HEK293 (cell line): ENCODE measurements at regions not wholly inside any gene's neighbourhood (a gene's known extent, or its start where the extent isn't known, plus 50 kb on each side); places are given as distances from the start of the nearest gene placed in this dataset.

ENCODE experiments used
- CTCF ChIA-PET: fragments of 350-600 bp; formaldehyde crosslinking; extraction: SDS; loops from one replicate; lab custom pipeline; 2021; ENCODE audit warnings: antibody characterized with exemption; lab: Yijun Ruan, JAX
- POLR2A ChIA-PET: fragments of 300-600 bp; formaldehyde crosslinking; extraction: SDS; loops from one replicate; lab custom pipeline; 2020; ENCODE audit warnings: antibody characterized with exemption, inconsistent platforms; lab: Yijun Ruan, JAX
- H3K27ac ChIP-seq: fragments of 200-500 bp; sonication (Bioruptor generic); 2 replicates; pipeline ENCODE4 v1.5.1; 2014; ENCODE audit warnings: low read depth, low read length, control low read depth, inconsistent platforms; ENCODE audit errors: extremely low read depth
- H3K36me3 ChIP-seq, 2 experiments: fragments of 200-500 bp in 1 of 2; sonication (Bioruptor generic) in 1 of 2; 1 replicate in 1 of 2; 2 replicates in 1 of 2; pipeline ENCODE4 v1.5.1; 2014 to 2017; ENCODE audit warnings: inconsistent platforms in 2 of 2, low read length in 2 of 2; ENCODE audit not compliant: control insufficient read depth in 2 of 2, insufficient read depth in 1 of 2
- H3K4me1 ChIP-seq: fragments of 200-500 bp; sonication (Bioruptor generic); 2 replicates; pipeline ENCODE4 v1.5.1; 2014; ENCODE audit warnings: mild to moderate bottlenecking, low read length, inconsistent platforms; ENCODE audit not compliant: control insufficient read depth, insufficient read depth
- H3K4me3 ChIP-seq: 2 replicates; pipeline ENCODE4 v1.5.1; 2011; ENCODE audit warnings: low read depth, mild to moderate bottlenecking, control low read depth, low read length, moderate library complexity
- H3K9me3 ChIP-seq: fragments of 200-500 bp; sonication (Bioruptor generic); 2 replicates; pipeline ENCODE4 v1.5.1; 2014; ENCODE audit warnings: low read depth, low read length, inconsistent platforms; ENCODE audit not compliant: control insufficient read depth, insufficient read depth
- FEZF1 ChIP-seq: fragments of 450-650 bp; formaldehyde crosslinking; IDR thresholded peaks from 2 replicates; pipeline ENCODE4 v1.5.1; 2016; ENCODE audit warnings: missing biosample characterization, missing genetic modification characterization
- HIC1 ChIP-seq: fragments of 450-650 bp; formaldehyde crosslinking; IDR thresholded peaks from 2 replicates; pipeline ENCODE4 v1.5.1; 2016; ENCODE audit warnings: missing biosample characterization, missing genetic modification characterization
- HOXD13 ChIP-seq: sonication (generic); formaldehyde crosslinking; IDR thresholded peaks from 2 replicates; pipeline ENCODE4 v1.8.0; 2022; ENCODE audit warnings: missing genetic modification reagents, borderline replicate concordance
- INSM2 ChIP-seq: fragments of 450-650 bp; formaldehyde crosslinking; IDR thresholded peaks from 2 replicates; pipeline ENCODE4 v1.5.1; 2016; ENCODE audit warnings: missing biosample characterization, missing genetic modification characterization
- KLF1 ChIP-seq: fragments of 450-650 bp; formaldehyde crosslinking; IDR thresholded peaks from 2 replicates; pipeline ENCODE4 v1.5.1; 2016; ENCODE audit warnings: missing biosample characterization, missing genetic modification characterization
- PRDM1 ChIP-seq: fragments of 450-650 bp; formaldehyde crosslinking; IDR thresholded peaks from 2 replicates; pipeline ENCODE4; 2016; ENCODE audit warnings: missing biosample characterization, missing genetic modification characterization
- SETDB1 ChIP-seq: IDR thresholded peaks from one replicate; pipeline ENCODE4 v1.6.1; 2017; ENCODE audit warnings: mild to moderate bottlenecking, low read length, moderate library complexity, mixed read lengths; ENCODE audit not compliant: insufficient read length
- SP2 ChIP-seq: fragments of 450-650 bp; formaldehyde crosslinking; IDR thresholded peaks from 2 replicates; pipeline ENCODE4 v1.5.1; 2016; ENCODE audit warnings: missing biosample characterization, missing genetic modification characterization
- ZFP3 ChIP-seq: fragments of 450-650 bp; formaldehyde crosslinking; IDR thresholded peaks from 2 replicates; pipeline ENCODE4 v1.5.1; 2016; ENCODE audit warnings: low read depth, missing biosample characterization, missing genetic modification characterization
- ZNF10 ChIP-seq: fragments of 450-650 bp; formaldehyde crosslinking; IDR thresholded peaks from 2 replicates; pipeline ENCODE4 v1.5.1; 2017; ENCODE audit warnings: missing biosample characterization, missing genetic modification characterization
- ZNF133 ChIP-seq: fragments of 450-650 bp; formaldehyde crosslinking; IDR thresholded peaks from 2 replicates; pipeline ENCODE4 v1.5.1; 2016; ENCODE audit warnings: missing biosample characterization, missing genetic modification characterization
- ZNF174 ChIP-seq: fragments of 450-650 bp; formaldehyde crosslinking; IDR thresholded peaks from 2 replicates; pipeline ENCODE4 v1.5.0; 2017; ENCODE audit warnings: missing biosample characterization, mild to moderate bottlenecking, missing genetic modification characterization
- ZNF26 ChIP-seq: fragments of 450-650 bp; formaldehyde crosslinking; IDR thresholded peaks from 2 replicates; pipeline ENCODE4 v1.5.1; 2016; ENCODE audit warnings: missing biosample characterization, missing genetic modification characterization
- ZNF423 ChIP-seq: fragments of 450-650 bp; formaldehyde crosslinking; IDR thresholded peaks from 2 replicates; pipeline ENCODE4 v1.5.1; 2016; ENCODE audit warnings: missing biosample characterization, missing genetic modification characterization
- ZNF473 ChIP-seq: fragments of 450-650 bp; formaldehyde crosslinking; IDR thresholded peaks from 2 replicates; pipeline ENCODE4 v1.5.1; 2017; ENCODE audit warnings: missing biosample characterization, missing genetic modification characterization
- ZNF514 ChIP-seq: fragments of 450-650 bp; formaldehyde crosslinking; IDR thresholded peaks from 2 replicates; pipeline ENCODE4 v1.5.1; 2016; ENCODE audit warnings: missing biosample characterization, missing genetic modification characterization
- ZNF560 ChIP-seq: fragments of 450-650 bp; formaldehyde crosslinking; IDR thresholded peaks from 2 replicates; pipeline ENCODE4 v1.5.1; 2017; ENCODE audit warnings: missing biosample characterization, missing genetic modification characterization, borderline replicate concordance
- ZNF571 ChIP-seq: fragments of 450-650 bp; formaldehyde crosslinking; IDR thresholded peaks from 2 replicates; pipeline ENCODE4 v1.5.0; 2017; ENCODE audit warnings: missing biosample characterization, missing genetic modification characterization
- ZNF621 ChIP-seq: fragments of 450-650 bp; formaldehyde crosslinking; IDR thresholded peaks from 2 replicates; pipeline ENCODE4 v1.5.1; 2017; ENCODE audit warnings: missing biosample characterization, missing genetic modification characterization
- ZNF677 ChIP-seq: fragments of 450-650 bp; IDR thresholded peaks from 2 replicates; pipeline ENCODE4 v1.5.0; 2018; ENCODE audit warnings: missing biosample characterization, mild to moderate bottlenecking, missing genetic modification characterization, moderate library complexity
- ZSCAN23 ChIP-seq: fragments of 450-650 bp; formaldehyde crosslinking; IDR thresholded peaks from 2 replicates; pipeline ENCODE4 v1.5.1; 2016; ENCODE audit warnings: missing biosample characterization, missing genetic modification characterization
- ZSCAN4 ChIP-seq: fragments of 450-650 bp; formaldehyde crosslinking; IDR thresholded peaks from 2 replicates; pipeline ENCODE4 v1.5.1; 2017; ENCODE audit warnings: missing biosample characterization, missing genetic modification characterization
- TF ChIP-seq, protein P1 (sequence below): fragments of 450-650 bp; formaldehyde crosslinking; IDR thresholded peaks from 2 replicates; pipeline ENCODE4 v1.5.1; 2016; ENCODE audit warnings: missing biosample characterization, missing genetic modification characterization

GRCh38 chr1:69491416-69491815 lies 76.3 kb upstream of the LRRC7 start (continued):
- no peak for TF ChIP-seq ZNF571 (tag by site-specific recombination)
- no peak for TF ChIP-seq PRDM1 (tag by site-specific recombination)
- no peak for TF ChIP-seq ZNF560
- TF ChIP-seq SETDB1, result no peak
- no peak for TF ChIP-seq ZNF621 (tag by site-specific recombination)

- Histone ChIP-seq H3K4me3 (no peak overlapping the region), H3K4me1 (no peaks in the 10 kb centered on the region), H3K36me3 (no peaks in the 10 kb centered on the region), H3K27ac (no peak overlapping the region), H3K9me3 (no peaks in the 10 kb centered on the region)
- TF ChIP-seq FEZF1 (tag by site-specific recombination), result no peak
- no peak for TF ChIP-seq ZNF133 (tag by site-specific recombination)
- TF ChIP-seq HOXD13, result peak; percentile 86
- TF ChIP-seq HIC1, result 0 out of 2 replicates have a peak, but pooled peaks have one; percentile 43
- TF ChIP-seq ZNF473 (tag by site-specific recombination), result no peak
- no peak for TF ChIP-seq ZNF514 (tag by site-specific recombination)
- POLR2A ChIA-PET, result interaction anchor here (0.9 kb wide), 1 partner anchor 76 kb away, joined by 4 read pairs; the partner anchor contains the start of gene LRRC7
- CTCF ChIA-PET, result interaction anchor here (1.3 kb wide), 1 partner anchor 10 kb away, joined by 3 read pairs; no protein-coding TSS in a partner anchor
Measured at GRCh38 chr1:69492286-69492685, 75.4 kb upstream of the LRRC7 start.

- POLR2A ChIA-PET, result no interaction called here
- H3K4me3 ChIP-seq, result no peak overlapping the region
- no peaks in the 10 kb centered on the region for H3K9me3 ChIP-seq
- no peaks in the 10 kb centered on the region for H3K4me1 ChIP-seq
- TF ChIP-seq SP2 (tag by site-specific recombination) (no peak), ZFP3 (no peak), ZNF26 (tag by site-specific recombination) (no peak), ZNF10 (tag by site-specific recombination) (no peak), ZNF423 (tag by site-specific recombination) (no peak), ZNF174 (tag by site-specific recombination) (no peak), ZNF677 (tag by site-specific recombination) (no peak)
- TF ChIP-seq, all 188 proteins: peak for 0
- Histone ChIP-seq H3K36me3 (no peaks in the 10 kb centered on the region), H3K27ac (no peak overlapping the region)
- CTCF ChIA-PET, result no interaction called here
Measured at GRCh38 chr1:69494221-69494620, 73.5 kb upstream of the LRRC7 start.

DNA sequence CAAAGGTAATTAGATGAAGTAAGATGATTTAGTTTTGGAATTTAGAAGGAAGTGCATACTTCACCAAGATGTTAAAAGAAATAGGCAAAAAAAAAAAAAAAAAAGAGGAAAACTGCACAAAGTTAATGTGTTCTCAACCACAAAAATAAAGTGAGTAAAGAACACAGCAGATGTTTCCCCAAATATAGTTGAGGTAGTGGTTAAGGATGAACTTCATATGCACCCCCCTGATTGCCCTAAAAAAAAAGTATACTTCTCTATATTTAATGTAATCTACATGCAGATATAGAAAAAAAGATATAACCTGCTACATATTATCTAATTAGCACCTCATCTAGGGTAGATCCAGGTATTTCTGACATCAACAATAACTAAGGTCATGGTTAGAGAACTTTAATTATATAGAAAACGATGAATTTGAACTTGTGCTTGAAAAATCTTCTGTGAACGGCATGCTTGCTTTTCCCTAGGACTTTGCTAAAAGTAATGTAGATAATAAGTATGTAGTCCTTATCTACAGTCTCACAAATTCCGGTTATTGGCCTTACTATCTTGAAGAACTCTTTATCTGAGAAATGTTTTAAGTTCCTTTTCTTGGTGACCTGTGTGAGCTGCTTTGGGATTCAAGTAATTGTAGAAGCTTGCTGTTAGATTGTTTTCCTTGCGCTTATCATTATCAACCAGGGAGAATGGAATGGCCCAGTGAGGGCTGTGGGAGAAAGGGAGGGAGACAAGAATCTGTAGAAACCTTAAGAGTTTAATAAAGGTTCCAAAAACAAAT lies 70.1 kb upstream of the LRRC7 start:
- POLR2A ChIA-PET, result no interaction called here
- Histone ChIP-seq H3K4me3 (no peak overlapping the region), H3K27ac (no peak overlapping the region), H3K9me3 (no peaks in the 10 kb centered on the region), H3K4me1 (no peaks in the 10 kb centered on the region), H3K36me3 (no peaks in the 10 kb centered on the region)
- CTCF ChIA-PET, result no interaction called here
- TF ChIP-seq, protein P1, sequence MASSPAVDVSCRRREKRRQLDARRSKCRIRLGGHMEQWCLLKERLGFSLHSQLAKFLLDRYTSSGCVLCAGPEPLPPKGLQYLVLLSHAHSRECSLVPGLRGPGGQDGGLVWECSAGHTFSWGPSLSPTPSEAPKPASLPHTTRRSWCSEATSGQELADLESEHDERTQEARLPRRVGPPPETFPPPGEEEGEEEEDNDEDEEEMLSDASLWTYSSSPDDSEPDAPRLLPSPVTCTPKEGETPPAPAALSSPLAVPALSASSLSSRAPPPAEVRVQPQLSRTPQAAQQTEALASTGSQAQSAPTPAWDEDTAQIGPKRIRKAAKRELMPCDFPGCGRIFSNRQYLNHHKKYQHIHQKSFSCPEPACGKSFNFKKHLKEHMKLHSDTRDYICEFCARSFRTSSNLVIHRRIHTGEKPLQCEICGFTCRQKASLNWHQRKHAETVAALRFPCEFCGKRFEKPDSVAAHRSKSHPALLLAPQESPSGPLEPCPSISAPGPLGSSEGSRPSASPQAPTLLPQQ, result no peak
- no peak for TF ChIP-seq INSM2
- no peak for TF ChIP-seq ZSCAN4 (tag by site-specific recombination)
- TF ChIP-seq KLF1, result no peak
- no peak for TF ChIP-seq ZSCAN23 (tag by site-specific recombination)
